ENCODE measurements at regions not wholly inside any gene's neighbourhood (a gene's known extent, or its start where the extent isn't known, plus 50 kb on each side); places are given as distances from the start of the nearest gene placed in this dataset.

DNA sequence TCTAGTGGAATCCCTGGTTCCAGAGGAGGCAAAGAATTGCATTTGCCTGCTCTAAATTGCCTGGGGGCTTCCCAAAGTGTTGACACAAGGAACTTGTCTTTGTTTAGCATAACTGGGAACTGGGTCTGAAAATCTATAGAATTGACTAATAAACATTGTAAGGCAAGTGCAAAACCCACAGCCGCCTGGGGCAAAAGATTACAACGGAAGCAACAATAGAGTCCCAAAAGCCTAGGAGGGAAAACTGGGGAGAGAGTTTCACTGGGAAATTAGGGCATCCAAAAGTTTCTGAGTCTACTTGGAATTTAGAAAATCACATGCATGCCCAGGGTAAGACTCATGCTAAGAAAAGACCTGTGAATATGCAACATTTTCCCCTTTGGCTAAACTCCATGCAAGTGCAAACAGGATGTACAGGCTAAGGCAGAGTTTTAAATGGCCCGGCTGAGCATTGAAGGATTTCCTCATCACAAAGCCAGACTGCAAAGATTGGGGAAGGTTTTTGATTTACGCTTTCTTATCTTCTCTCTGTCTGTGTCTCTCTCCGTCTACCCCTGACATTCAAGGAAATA lies 725.3 kb upstream of the NCAM2 start (continued):
- TF ChIP-seq ZNF699 (CRISPR knock-in tag; IDR thresholded peaks at IDR 0.05; ENCODE audit: insufficient replicate concordance): no peak
- TF ChIP-seq, protein P1, sequence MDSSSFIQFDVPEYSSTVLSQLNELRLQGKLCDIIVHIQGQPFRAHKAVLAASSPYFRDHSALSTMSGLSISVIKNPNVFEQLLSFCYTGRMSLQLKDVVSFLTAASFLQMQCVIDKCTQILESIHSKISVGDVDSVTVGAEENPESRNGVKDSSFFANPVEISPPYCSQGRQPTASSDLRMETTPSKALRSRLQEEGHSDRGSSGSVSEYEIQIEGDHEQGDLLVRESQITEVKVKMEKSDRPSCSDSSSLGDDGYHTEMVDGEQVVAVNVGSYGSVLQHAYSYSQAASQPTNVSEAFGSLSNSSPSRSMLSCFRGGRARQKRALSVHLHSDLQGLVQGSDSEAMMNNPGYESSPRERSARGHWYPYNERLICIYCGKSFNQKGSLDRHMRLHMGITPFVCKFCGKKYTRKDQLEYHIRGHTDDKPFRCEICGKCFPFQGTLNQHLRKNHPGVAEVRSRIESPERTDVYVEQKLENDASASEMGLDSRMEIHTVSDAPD (CRISPR knock-in tag; IDR thresholded peaks at IDR 0.05): no peak
- TF ChIP-seq, protein P2, sequence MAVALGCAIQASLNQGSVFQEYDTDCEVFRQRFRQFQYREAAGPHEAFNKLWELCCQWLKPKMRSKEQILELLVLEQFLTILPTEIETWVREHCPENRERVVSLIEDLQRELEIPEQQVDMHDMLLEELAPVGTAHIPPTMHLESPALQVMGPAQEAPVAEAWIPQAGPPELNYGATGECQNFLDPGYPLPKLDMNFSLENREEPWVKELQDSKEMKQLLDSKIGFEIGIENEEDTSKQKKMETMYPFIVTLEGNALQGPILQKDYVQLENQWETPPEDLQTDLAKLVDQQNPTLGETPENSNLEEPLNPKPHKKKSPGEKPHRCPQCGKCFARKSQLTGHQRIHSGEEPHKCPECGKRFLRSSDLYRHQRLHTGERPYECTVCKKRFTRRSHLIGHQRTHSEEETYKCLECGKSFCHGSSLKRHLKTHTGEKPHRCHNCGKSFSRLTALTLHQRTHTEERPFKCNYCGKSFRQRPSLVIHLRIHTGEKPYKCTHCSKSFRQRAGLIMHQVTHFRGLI (CRISPR knock-in tag; IDR thresholded peaks at IDR 0.05): no peak
- TF ChIP-seq HDAC1 (IDR thresholded peaks at IDR 0.05): 0 out of 4 replicates have a peak, but pooled peaks of 1 of the 2 experiments have one; percentile 12
- TF ChIP-seq ZNF347 (CRISPR knock-in tag; IDR thresholded peaks at IDR 0.05; ENCODE audit: low read depth): no peak
- TF ChIP-seq, protein P3, sequence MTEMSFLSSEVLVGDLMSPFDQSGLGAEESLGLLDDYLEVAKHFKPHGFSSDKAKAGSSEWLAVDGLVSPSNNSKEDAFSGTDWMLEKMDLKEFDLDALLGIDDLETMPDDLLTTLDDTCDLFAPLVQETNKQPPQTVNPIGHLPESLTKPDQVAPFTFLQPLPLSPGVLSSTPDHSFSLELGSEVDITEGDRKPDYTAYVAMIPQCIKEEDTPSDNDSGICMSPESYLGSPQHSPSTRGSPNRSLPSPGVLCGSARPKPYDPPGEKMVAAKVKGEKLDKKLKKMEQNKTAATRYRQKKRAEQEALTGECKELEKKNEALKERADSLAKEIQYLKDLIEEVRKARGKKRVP (CRISPR knock-in tag; IDR thresholded peaks at IDR 0.05): no peak
- TF ChIP-seq MEIS2 (IDR thresholded peaks at IDR 0.05; ENCODE audit: partially characterized antibody): peak; percentile 76
- no peak for TF ChIP-seq PTTG1 (tag; IDR thresholded peaks at IDR 0.05; ENCODE audit: low read depth)

All from K562 (cell line).